Endothelial cell of umbilical vein (primary cell): ENCODE measurements at regions not wholly inside any gene's neighbourhood (a gene's known extent, or its start where the extent isn't known, plus 50 kb on each side); places are given as distances from the start of the nearest gene placed in this dataset.

Experiments
- BruUV-seq: library from RNA; stranded (reverse); fragments of 400-500 nt; replicated peaks from 2 replicates; lab custom pipeline; 2021; lab: Mats Ljungman, UMichigan
- CTCF ChIA-PET: fragments of 300-600, 350-600 bp; sonication (Branson Sonifier 250); formaldehyde crosslinking; loops from one replicate; lab custom pipeline; 2021; ENCODE audit warnings: antibody characterized with exemption, inconsistent platforms; lab: Charles Lee
- POLR2A ChIA-PET: fragments of 300-600, 350-600 bp; sonication (Branson Sonifier 250); formaldehyde crosslinking; loops from one replicate; lab custom pipeline; 2021; ENCODE audit warnings: antibody characterized with exemption, inconsistent platforms; lab: Charles Lee
- DNase-seq: peaks from one replicate; pipeline ENCODE4 v3.0.0-alpha.2; 2011; ENCODE audit warnings: low read depth, low spot score
- FAIRE-seq: peaks from 2 replicates; lab custom pipeline; 2011; peaks lifted over from hg19 to GRCh38; lab: Jason Lieb, UNC
- H2AFZ ChIP-seq: 2 replicates; pipeline ENCODE4 v1.6.0; 2012; ENCODE audit warnings: low read depth, low read length, control low read depth, inconsistent platforms
- H3K27ac ChIP-seq: 2 replicates; pipeline ENCODE4 v1.5.1; 2011; ENCODE audit warnings: low read depth, mild to moderate bottlenecking, control low read depth, low read length, moderate library complexity; ENCODE audit not compliant: insufficient read depth
- H3K27me3 ChIP-seq, 2 experiments: 2 replicates each; pipeline versions ENCODE4 v1.6.0 to v1.6.1; 2011; ENCODE audit warnings: low read length in 2 of 2, mixed read lengths in 1 of 2; ENCODE audit not compliant: control insufficient read depth in 2 of 2, insufficient read depth in 2 of 2
- H3K36me3 ChIP-seq, 2 experiments: 2 replicates in 1 of 2; 3 replicates in 1 of 2; pipeline ENCODE4 v1.5.1; 2011; ENCODE audit warnings: low read length in 2 of 2, mild to moderate bottlenecking in 1 of 2, moderate library complexity in 1 of 2; ENCODE audit not compliant: control insufficient read depth in 2 of 2, insufficient read depth in 2 of 2; ENCODE audit errors: extremely low read depth in 1 of 2
- H3K4me1 ChIP-seq: 3 replicates; pipeline ENCODE4 v1.5.1; 2011; ENCODE audit warnings: mild to moderate bottlenecking, low read length; ENCODE audit not compliant: control insufficient read depth, insufficient read depth; ENCODE audit errors: extremely low read depth
- H3K4me2 ChIP-seq: 2 replicates; pipeline ENCODE4 v1.6.1; 2011; ENCODE audit warnings: low read length, control low read depth, mixed read lengths; ENCODE audit not compliant: insufficient read depth
- H3K4me3 ChIP-seq, 3 experiments: fragments of 200-600 bp in 1 of 3; sonication (generic), shearing (Covaris generic) in 1 of 3; replicated peaks in 1 of 3; 2 replicates each; pipeline ENCODE4 v1.5.1; 2011 to 2016; ENCODE audit warnings: control low read depth in 3 of 3, low read length in 3 of 3, mild to moderate bottlenecking in 2 of 3, inconsistent platforms in 1 of 3, low read depth in 1 of 3, moderate library complexity in 1 of 3; ENCODE audit not compliant: insufficient read depth in 1 of 3
- H3K79me2 ChIP-seq: 2 replicates; pipeline ENCODE4 v1.6.0; 2012; ENCODE audit warnings: low read length, inconsistent platforms; ENCODE audit not compliant: control insufficient read depth, insufficient read depth
- H3K9ac ChIP-seq: replicated peaks from 2 replicates; pipeline ENCODE3; 2011; ENCODE audit warnings: low read length, control low read depth; ENCODE audit not compliant: insufficient read depth; ENCODE audit errors: extremely low read depth
- H3K9me1 ChIP-seq: replicated peaks from 3 replicates; pipeline ENCODE4 v1.6.0; 2011; ENCODE audit warnings: mild to moderate bottlenecking, low read length; ENCODE audit not compliant: control insufficient read depth, insufficient read depth; ENCODE audit errors: extremely low read depth
- H3K9me3 ChIP-seq: replicated peaks from 2 replicates; pipeline ENCODE4 v1.5.1; 2012; ENCODE audit warnings: low read length, inconsistent platforms; ENCODE audit not compliant: control insufficient read depth, insufficient read depth
- H4K20me1 ChIP-seq: replicated peaks from 2 replicates; pipeline ENCODE3; 2011; ENCODE audit warnings: mild to moderate bottlenecking, low read length; ENCODE audit not compliant: control insufficient read depth, insufficient read depth; ENCODE audit errors: extremely low read depth
- EZH2 ChIP-seq: IDR thresholded peaks from 2 replicates; pipeline ENCODE4 v1.6.1; 2012; ENCODE audit warnings: borderline replicate concordance, low read depth, mild to moderate bottlenecking, moderate library complexity, low read length, inconsistent platforms; ENCODE audit not compliant: severe bottlenecking
- FOS ChIP-seq: IDR thresholded peaks from 2 replicates; pipeline ENCODE4 v1.6.1; 2011; ENCODE audit warnings: mild to moderate bottlenecking, low read length, moderate library complexity, borderline replicate concordance; ENCODE audit not compliant: insufficient read depth
- GATA2 ChIP-seq: IDR thresholded peaks from 2 replicates; pipeline ENCODE4 v1.7.0; 2011; ENCODE audit warnings: low read depth, mild to moderate bottlenecking, moderate library complexity, mixed read lengths, low read length; ENCODE audit not compliant: insufficient read length, insufficient read depth
- JUN ChIP-seq: IDR thresholded peaks from 2 replicates; pipeline ENCODE4 v1.6.1; 2011; ENCODE audit warnings: borderline replicate concordance, low read depth; ENCODE audit not compliant: insufficient read length, insufficient read depth
- MYC ChIP-seq: IDR thresholded peaks from one replicate; pipeline ENCODE4 v1.6.1; 2011; ENCODE audit warnings: mild to moderate bottlenecking, low read depth, low read length
- POLR2A ChIP-seq: IDR thresholded peaks from 2 replicates; pipeline ENCODE4 v1.6.1; 2012; ENCODE audit warnings: low read depth, mild to moderate bottlenecking, control low read depth, low read length
- POLR2AphosphoS5 ChIP-seq: IDR thresholded peaks from 2 replicates; pipeline ENCODE4 v1.6.1; 2012; ENCODE audit warnings: low read depth, mild to moderate bottlenecking, control low read depth, low read length, moderate library complexity; ENCODE audit not compliant: insufficient read depth
- dilution Hi-C: fragments of 300-500 bp; cut with MboI; formaldehyde crosslinking; loops from one replicate; pipeline ENCODE4 v1.15.0; 2019; ENCODE audit warnings: low sequenced_read_pairs; ENCODE audit not compliant: extremely low pct_ligation_motif_present
- intact Hi-C: fragments of 100-400 bp; cut with micrococcal nuclease; formaldehyde crosslinking; loops from one replicate; pipeline ENCODE4 v1.10.0; 2022
- TF ChIP-seq, protein P1 (sequence below): IDR thresholded peaks from 2 replicates; pipeline ENCODE4 v1.6.1; 2011; ENCODE audit not compliant: insufficient read depth, insufficient read length
- TF ChIP-seq, protein P2 (sequence below), 2 donors: IDR thresholded peaks; 1 replicate in 1 of 2; 2 replicates in 1 of 2; pipeline ENCODE4 v1.5.1; 2011; ENCODE audit warnings: low read length in 2 of 2, mild to moderate bottlenecking in 2 of 2, moderate library complexity in 2 of 2, control low read depth in 1 of 2, inconsistent platforms in 1 of 2, low read depth in 1 of 2; ENCODE audit not compliant: insufficient read depth in 1 of 2; ENCODE audit errors: extremely low read depth in 1 of 2

DNA sequence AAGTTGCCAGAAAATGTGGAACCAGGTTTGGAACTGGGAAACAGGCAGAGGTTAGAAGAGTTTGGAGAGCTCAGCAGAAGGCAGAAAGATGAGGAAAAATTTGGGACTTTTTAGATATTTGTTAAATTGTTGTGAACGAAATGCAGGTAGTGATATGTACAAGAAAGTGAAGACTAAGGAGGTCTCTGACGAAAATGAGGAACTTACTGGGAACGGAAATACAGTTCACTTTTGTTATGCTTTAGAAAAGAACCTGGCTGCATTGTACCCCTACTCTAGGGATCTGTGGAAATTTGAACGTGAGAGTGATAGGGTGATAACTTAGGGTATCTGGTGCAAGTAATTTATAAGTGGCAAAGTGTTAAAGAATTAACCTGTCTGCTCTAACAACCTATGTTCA is 632.4 kb downstream of the SLITRK5 start:
- H3K4me3 ChIP-seq, result no peak overlapping the region
- H3K9ac ChIP-seq, result no peak overlapping the region
- FAIRE-seq, result no peak
- H3K9me3 ChIP-seq, result peaks cover 2% of the 10 kb centered on the region
- no peaks in the 10 kb centered on the region for H3K4me1 ChIP-seq
- H3K4me2 ChIP-seq, result no peak overlapping the region
- POLR2A ChIA-PET, result no interaction called here
- H3K79me2 ChIP-seq, result no peaks in the 10 kb centered on the region
- H2AFZ ChIP-seq, result no peak overlapping the region
- CTCF ChIA-PET, result no interaction called here
- no TSS peak for BruUV-seq
- no peaks in the 10 kb centered on the region for H3K27me3 ChIP-seq
- no peak for TF ChIP-seq POLR2AphosphoS5
- TF ChIP-seq MYC, result no peak
- TF ChIP-seq POLR2A, result no peak
- TF ChIP-seq GATA2, result no peak
- no peak for TF ChIP-seq JUN
- no peak for TF ChIP-seq FOS
- TF ChIP-seq, protein P1, sequence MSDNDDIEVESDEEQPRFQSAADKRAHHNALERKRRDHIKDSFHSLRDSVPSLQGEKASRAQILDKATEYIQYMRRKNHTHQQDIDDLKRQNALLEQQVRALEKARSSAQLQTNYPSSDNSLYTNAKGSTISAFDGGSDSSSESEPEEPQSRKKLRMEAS, result no peak
- TF ChIP-seq EZH2, result no peak
- TF ChIP-seq, protein P2, sequence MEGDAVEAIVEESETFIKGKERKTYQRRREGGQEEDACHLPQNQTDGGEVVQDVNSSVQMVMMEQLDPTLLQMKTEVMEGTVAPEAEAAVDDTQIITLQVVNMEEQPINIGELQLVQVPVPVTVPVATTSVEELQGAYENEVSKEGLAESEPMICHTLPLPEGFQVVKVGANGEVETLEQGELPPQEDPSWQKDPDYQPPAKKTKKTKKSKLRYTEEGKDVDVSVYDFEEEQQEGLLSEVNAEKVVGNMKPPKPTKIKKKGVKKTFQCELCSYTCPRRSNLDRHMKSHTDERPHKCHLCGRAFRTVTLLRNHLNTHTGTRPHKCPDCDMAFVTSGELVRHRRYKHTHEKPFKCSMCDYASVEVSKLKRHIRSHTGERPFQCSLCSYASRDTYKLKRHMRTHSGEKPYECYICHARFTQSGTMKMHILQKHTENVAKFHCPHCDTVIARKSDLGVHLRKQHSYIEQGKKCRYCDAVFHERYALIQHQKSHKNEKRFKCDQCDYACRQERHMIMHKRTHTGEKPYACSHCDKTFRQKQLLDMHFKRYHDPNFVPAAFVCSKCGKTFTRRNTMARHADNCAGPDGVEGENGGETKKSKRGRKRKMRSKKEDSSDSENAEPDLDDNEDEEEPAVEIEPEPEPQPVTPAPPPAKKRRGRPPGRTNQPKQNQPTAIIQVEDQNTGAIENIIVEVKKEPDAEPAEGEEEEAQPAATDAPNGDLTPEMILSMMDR (IDR thresholded peaks at IDR 0.05; ENCODE audit: extremely low read depth in 1 of 2, insufficient read depth in 1 of 2, low read depth in 1 of 2, low read length in 2 of 2), result no peak
- DNase-seq, result no peak
- no peak overlapping the region for H3K27ac ChIP-seq
- intact Hi-C loops, result no loop called here
- no peaks in the 10 kb centered on the region for H4K20me1 ChIP-seq
- H3K9me1 ChIP-seq, result no peaks in the 10 kb centered on the region
- H3K36me3 ChIP-seq, result no peaks in the 10 kb centered on the region
- dilution Hi-C loops, result no loop called here
